Parathyroid adenoma (tissue), 2 donors: ENCODE measurements at regions not wholly inside any gene's neighbourhood (a gene's known extent, or its start where the extent isn't known, plus 50 kb on each side); places are given as distances from the start of the nearest gene placed in this dataset.

Experiments used
- H2AFZ ChIP-seq: fragments of 300-600 bp; sonication (generic); one replicate; pipeline ENCODE4 v1.7.0; 2017; ENCODE audit warnings: antibody characterized with exemption, mild to moderate bottlenecking
- H3K27ac ChIP-seq: fragments of 300-600 bp; sonication (generic); one replicate; pipeline ENCODE4 v1.7.0; 2017
- H3K27me3 ChIP-seq: fragments of 300-600 bp; sonication (generic); one replicate; pipeline ENCODE4 v1.7.0; 2017; ENCODE audit warnings: low read length; ENCODE audit not compliant: control insufficient read depth, insufficient read depth
- H3K36me3 ChIP-seq: fragments of 300-600 bp; sonication (generic); one replicate; pipeline ENCODE4 v1.7.0; 2017; ENCODE audit warnings: low read length; ENCODE audit not compliant: control insufficient read depth, insufficient read depth
- H3K4me1 ChIP-seq: fragments of 300-600 bp; sonication (generic); one replicate; pipeline ENCODE4 v1.7.0; 2017; ENCODE audit warnings: control low read depth
- H3K4me2 ChIP-seq: fragments of 300-600 bp; sonication (generic); one replicate; pipeline ENCODE4 v1.7.0; 2017; ENCODE audit warnings: low read length
- H3K4me3 ChIP-seq: fragments of 300-600 bp; sonication (generic); one replicate; pipeline ENCODE4 v1.7.0; 2017; ENCODE audit warnings: low read depth, low read length
- H3K79me2 ChIP-seq: fragments of 300-600 bp; sonication (generic); one replicate; pipeline ENCODE4 v1.7.0; 2017; ENCODE audit warnings: control low read depth
- H3K9ac ChIP-seq: fragments of 300-600 bp; sonication (generic); one replicate; pipeline ENCODE4 v1.7.0; 2017; ENCODE audit warnings: mild to moderate bottlenecking
- H3K9me3 ChIP-seq: fragments of 300-600 bp; sonication (generic); one replicate; pipeline ENCODE4 v1.7.0; 2017; ENCODE audit warnings: low read length; ENCODE audit not compliant: control insufficient read depth
- CTCF ChIP-seq: fragments of 300-600 bp; sonication (generic); IDR thresholded peaks from one replicate; pipeline ENCODE4 v1.7.0; 2017; ENCODE audit warnings: antibody characterized with exemption, mild to moderate bottlenecking
- donor health status: primary hyperparathyroidism.

GRCh38 chr12:46663318-46663717 lies 162.5 kb downstream of the SLC38A4 start:
- Histone ChIP-seq H3K9me3 (no peaks in the 10 kb centered on the region), H2AFZ (peak overlapping the region; percentile 30), H3K9ac (no peak overlapping the region), H3K4me1 (peaks cover 32% of the 10 kb centered on the region), H3K79me2 (no peaks in the 10 kb centered on the region), H3K36me3 (no peaks in the 10 kb centered on the region), H3K27me3 (no peaks in the 10 kb centered on the region), H3K27ac (no peak overlapping the region), H3K4me3 (no peak overlapping the region), H3K4me2 (no peak overlapping the region)
- TF ChIP-seq CTCF: no peak

DNA sequence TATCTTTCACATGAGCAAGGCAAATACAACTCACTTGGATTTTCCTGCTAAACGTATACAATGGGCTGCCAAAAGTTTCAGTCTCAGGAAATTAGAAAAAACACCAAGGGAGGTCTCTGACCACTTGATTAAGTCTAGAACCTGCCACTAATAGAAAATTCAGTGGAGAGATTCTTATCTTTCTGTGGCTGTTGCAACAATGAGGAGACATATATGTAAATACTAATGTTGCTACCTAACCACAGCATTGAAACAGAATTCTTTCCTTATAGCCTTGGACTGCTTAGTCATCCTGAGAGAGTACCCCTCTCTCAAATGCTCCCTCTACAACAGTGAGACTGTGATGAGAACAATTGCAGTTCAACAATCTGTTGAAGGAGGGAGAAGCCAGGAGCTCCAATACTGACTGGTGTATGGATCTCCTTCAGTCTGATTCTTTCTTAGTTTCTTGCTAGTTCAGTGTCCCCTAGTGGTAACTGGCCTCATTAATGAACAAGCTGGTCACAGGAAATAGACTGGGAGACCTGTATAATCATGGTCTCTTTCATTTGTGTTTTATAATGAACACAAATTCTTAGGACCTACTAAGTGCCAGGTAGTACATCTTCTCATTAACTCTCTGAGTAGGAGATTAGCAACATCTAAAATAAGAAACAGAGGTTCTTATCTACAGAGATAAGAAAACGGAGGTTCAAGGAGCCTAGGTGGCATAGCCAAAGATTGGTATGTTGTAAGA lies 164.5 kb downstream of the SLC38A4 start:
- peak; percentile 87 for TF ChIP-seq CTCF
- Histone ChIP-seq H3K9me3 (no peaks in the 10 kb centered on the region), H3K4me1 (peaks cover 43% of the 10 kb centered on the region), H3K36me3 (no peaks in the 10 kb centered on the region), H3K79me2 (no peaks in the 10 kb centered on the region), H3K4me3 (no peak overlapping the region), H2AFZ (peak overlapping the region; percentile 24), H3K27me3 (no peaks in the 10 kb centered on the region), H3K4me2 (no peak overlapping the region), H3K9ac (no peak overlapping the region), H3K27ac (no peak overlapping the region)

DNA sequence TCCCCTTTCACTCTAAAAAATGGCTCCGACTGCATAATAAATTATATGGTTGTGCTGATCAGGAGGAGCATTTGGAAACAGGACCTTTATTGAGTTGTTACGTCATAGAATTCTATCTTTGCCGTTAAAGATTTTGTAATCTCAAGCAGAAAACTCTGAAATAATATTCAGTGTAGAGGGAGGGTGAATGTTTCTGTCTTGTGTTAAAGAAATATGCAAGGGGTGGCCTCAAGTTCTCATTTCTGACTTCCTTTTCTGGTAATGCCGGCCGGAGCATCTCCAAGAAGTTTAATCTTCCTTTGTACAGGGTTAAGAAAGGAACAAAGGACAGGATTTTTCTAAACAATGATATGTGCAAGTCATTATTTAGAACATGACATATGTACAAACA lies 165.1 kb downstream of the SLC38A4 start:
- peaks cover 43% of the 10 kb centered on the region for H3K4me1 ChIP-seq
- peak overlapping the region; percentile 23 for H2AFZ ChIP-seq
- no peaks in the 10 kb centered on the region for H3K36me3 ChIP-seq
- no peak overlapping the region for H3K27ac ChIP-seq
- no peaks in the 10 kb centered on the region for H3K9me3 ChIP-seq
- H3K4me3 ChIP-seq: no peak overlapping the region
- no peak for TF ChIP-seq CTCF
- H3K27me3 ChIP-seq: no peaks in the 10 kb centered on the region
- H3K4me2 ChIP-seq: no peak overlapping the region
- H3K9ac ChIP-seq: no peak overlapping the region
- H3K79me2 ChIP-seq: no peaks in the 10 kb centered on the region

GRCh38 chr12:46660276-46660675 lies 165.5 kb downstream of the SLC38A4 start:
- Histone ChIP-seq H3K9me3 (no peaks in the 10 kb centered on the region), H2AFZ (no peak overlapping the region), H3K4me1 (peaks cover 38% of the 10 kb centered on the region), H3K79me2 (no peaks in the 10 kb centered on the region), H3K36me3 (no peaks in the 10 kb centered on the region), H3K27ac (no peak overlapping the region), H3K9ac (no peak overlapping the region), H3K4me3 (no peak overlapping the region), H3K4me2 (no peak overlapping the region), H3K27me3 (no peaks in the 10 kb centered on the region)
- TF ChIP-seq CTCF: no peak

GRCh38 chr12:46659824-46660223 lies 166.0 kb downstream of the SLC38A4 start:
- Histone ChIP-seq H3K9me3 (no peaks in the 10 kb centered on the region), H3K9ac (no peak overlapping the region), H3K27me3 (no peaks in the 10 kb centered on the region), H2AFZ (peak overlapping the region; percentile 22), H3K79me2 (no peaks in the 10 kb centered on the region), H3K36me3 (no peaks in the 10 kb centered on the region), H3K27ac (no peak overlapping the region), H3K4me2 (no peak overlapping the region), H3K4me1 (peaks cover 37% of the 10 kb centered on the region), H3K4me3 (no peak overlapping the region)
- TF ChIP-seq CTCF: no peak
